H1 (cell line): ENCODE measurements at regions not wholly inside any gene's neighbourhood (a gene's known extent, or its start where the extent isn't known, plus 50 kb on each side); places are given as distances from the start of the nearest gene placed in this dataset.

ENCODE experiments used
- CTCF ChIA-PET: fragments of 300-600 bp; sonication (Branson Sonifier 250); formaldehyde crosslinking; loops from one replicate; lab custom pipeline; 2021; ENCODE audit not compliant: partially characterized antibody; lab: Charles Lee
- POLR2A ChIA-PET: fragments of 300-600 bp; sonication (Branson Sonifier 250); formaldehyde crosslinking; loops from one replicate; lab custom pipeline; 2021; ENCODE audit warnings: inconsistent platforms; ENCODE audit not compliant: partially characterized antibody; lab: Charles Lee
- DNase-seq, 2 experiments: peaks; one replicate each; pipeline versions ENCODE4 v3.0.0 to v3.0.0-alpha.2; 2010 to 2022; ENCODE audit warnings: low spot score in 2 of 2, low read depth in 1 of 2, mixed read lengths in 1 of 2
- FAIRE-seq: peaks from 2 replicates; lab custom pipeline; 2011; peaks lifted over from hg19 to GRCh38; lab: Jason Lieb, UNC
- H2AFZ ChIP-seq: 2 replicates; pipeline ENCODE4 v1.8.1; 2012; ENCODE audit warnings: low read length, inconsistent platforms
- H2AK5ac ChIP-seq: 2 replicates; pipeline ENCODE4 v1.6.1; 2013; ENCODE audit warnings: low read depth, low read length
- H2BK120ac ChIP-seq: replicated peaks from 2 replicates; pipeline ENCODE3; 2013; ENCODE audit warnings: low read depth, low read length, inconsistent platforms
- H2BK12ac ChIP-seq: 2 replicates; pipeline ENCODE4 v1.6.1; 2013; ENCODE audit warnings: low read depth, low read length
- H2BK15ac ChIP-seq: 2 replicates; pipeline ENCODE4 v1.6.1; 2013; ENCODE audit warnings: low read length
- H2BK20ac ChIP-seq: 2 replicates; pipeline ENCODE4 v1.6.1; 2013; ENCODE audit warnings: low read length
- H2BK5ac ChIP-seq: 2 replicates; pipeline ENCODE4 v1.6.1; 2013; ENCODE audit warnings: low read depth, low read length
- H3K14ac ChIP-seq: 2 replicates; pipeline ENCODE4 v1.6.1; 2013; ENCODE audit warnings: inconsistent platforms; ENCODE audit not compliant: insufficient read length
- H3K18ac ChIP-seq: 2 replicates; pipeline ENCODE4 v1.6.1; 2013; ENCODE audit warnings: low read length; ENCODE audit errors: extremely low read depth
- H3K23ac ChIP-seq: 2 replicates; pipeline ENCODE4 v1.6.1; 2013; ENCODE audit warnings: inconsistent platforms; ENCODE audit not compliant: insufficient read length
- H3K23me2 ChIP-seq: 2 replicates; pipeline ENCODE4 v1.6.1; 2013; ENCODE audit warnings: low read depth, low read length
- H3K27ac ChIP-seq: 2 replicates; pipeline ENCODE4 v1.6.1; 2011; ENCODE audit warnings: low read depth, low read length, inconsistent platforms
- H3K27me3 ChIP-seq, 4 experiments: replicated peaks in 1 of 4; 1 replicate in 1 of 4; 2 replicates in 3 of 4; pipeline versions ENCODE4 v1.6.1 to v1.8.1; 2011 to 2013; ENCODE audit warnings: low read length in 3 of 4, mild to moderate bottlenecking in 3 of 4, inconsistent platforms in 2 of 4, mixed read lengths in 2 of 4, moderate library complexity in 1 of 4; ENCODE audit not compliant: control insufficient read depth in 3 of 4, insufficient read depth in 3 of 4; ENCODE audit errors: extremely low read depth in 1 of 4
- H3K36me3 ChIP-seq, 4 experiments: 2 replicates each; pipeline versions ENCODE4 v1.6.1 to v1.8.1; 2011 to 2013; ENCODE audit warnings: mild to moderate bottlenecking in 4 of 4, low read length in 3 of 4, moderate library complexity in 2 of 4, control low read depth in 1 of 4, inconsistent platforms in 1 of 4; ENCODE audit not compliant: insufficient read depth in 4 of 4, control insufficient read depth in 2 of 4
- H3K4ac ChIP-seq: replicated peaks from 2 replicates; pipeline ENCODE3; 2013; ENCODE audit warnings: low read length, low read depth, mixed read lengths, inconsistent platforms; ENCODE audit not compliant: insufficient read length
- H3K4me1 ChIP-seq, 4 experiments: replicated peaks in 1 of 4; 1 replicate in 1 of 4; 2 replicates in 3 of 4; pipeline versions ENCODE4 v1.6.1 to v1.8.1; 2011 to 2013; ENCODE audit warnings: low read length in 3 of 4, inconsistent platforms in 2 of 4, mixed read lengths in 1 of 4; ENCODE audit not compliant: insufficient read depth in 4 of 4, control insufficient read depth in 3 of 4
- H3K4me2 ChIP-seq, 2 experiments: 2 replicates each; pipeline versions ENCODE4 v1.6.1 to v1.8.1; 2011 to 2013; ENCODE audit warnings: low read depth in 2 of 2, low read length in 2 of 2, control low read depth in 1 of 2, inconsistent platforms in 1 of 2, mild to moderate bottlenecking in 1 of 2; ENCODE audit not compliant: insufficient read depth in 1 of 2
- H3K4me3 ChIP-seq, 4 experiments: fragments of 200-600, 300-600 bp in 1 of 4; sonication (generic), shearing (Covaris generic), sonication (Bioruptor Twin) in 1 of 4; 2 replicates each; pipeline versions ENCODE4 v1.5.1 to v1.8.1; 2011 to 2016; ENCODE audit warnings: low read length in 4 of 4, low read depth in 3 of 4, control low read depth in 2 of 4, inconsistent platforms in 2 of 4, mild to moderate bottlenecking in 2 of 4, mixed read lengths in 1 of 4, moderate library complexity in 1 of 4; ENCODE audit not compliant: insufficient read depth in 2 of 4; ENCODE audit errors: extremely low read depth in 1 of 4
- H3K56ac ChIP-seq: replicated peaks from 2 replicates; pipeline ENCODE3; 2013; ENCODE audit warnings: low read depth, mild to moderate bottlenecking, mixed read lengths, low read length, inconsistent platforms; ENCODE audit not compliant: insufficient read length
- H3K79me1 ChIP-seq: 2 replicates; pipeline ENCODE4 v1.6.1; 2013; ENCODE audit warnings: low read depth, low read length, control low read depth
- H3K79me2 ChIP-seq, 2 experiments: 2 replicates each; pipeline versions ENCODE4 v1.6.1 to v1.8.1; 2012 to 2013; ENCODE audit warnings: low read length in 2 of 2, mild to moderate bottlenecking in 2 of 2, inconsistent platforms in 1 of 2; ENCODE audit not compliant: insufficient read depth in 2 of 2, control insufficient read depth in 1 of 2
- H3K9ac ChIP-seq, 4 experiments: replicated peaks in 1 of 4; 1 replicate in 1 of 4; 2 replicates in 3 of 4; pipeline versions ENCODE4 v1.6.1 to v1.8.1; 2011 to 2013; ENCODE audit warnings: low read depth in 3 of 4, low read length in 3 of 4, control low read depth in 2 of 4, mild to moderate bottlenecking in 2 of 4, moderate library complexity in 2 of 4, inconsistent platforms in 1 of 4; ENCODE audit errors: extremely low read depth in 1 of 4
- H3K9me3 ChIP-seq, 2 experiments: 2 replicates each; pipeline versions ENCODE4 v1.6.1 to v1.8.1; 2012 to 2013; ENCODE audit warnings: mild to moderate bottlenecking in 2 of 2, moderate library complexity in 2 of 2, control low read depth in 1 of 2, inconsistent platforms in 1 of 2, low read depth in 1 of 2, low read length in 1 of 2, mixed read lengths in 1 of 2; ENCODE audit not compliant: insufficient read depth in 2 of 2
- H4K20me1 ChIP-seq, 2 experiments: replicated peaks in 1 of 2; 2 replicates each; pipeline versions ENCODE3 to v1.8.1; 2011 to 2013; ENCODE audit warnings: inconsistent platforms in 2 of 2, low read length in 2 of 2, mild to moderate bottlenecking in 1 of 2; ENCODE audit not compliant: insufficient read depth in 2 of 2, control insufficient read depth in 1 of 2
- H4K5ac ChIP-seq: 2 replicates; pipeline ENCODE4 v1.6.1; 2013; ENCODE audit warnings: low read length, low read depth, mixed read lengths, inconsistent platforms; ENCODE audit not compliant: insufficient read length
- H4K8ac ChIP-seq: 2 replicates; pipeline ENCODE4 v1.8.0; 2013; ENCODE audit warnings: mild to moderate bottlenecking, moderate library complexity, low read length, inconsistent platforms; ENCODE audit not compliant: insufficient read depth; ENCODE audit errors: extremely low read depth
- H4K91ac ChIP-seq: replicated peaks from 2 replicates; pipeline ENCODE3; 2013; ENCODE audit warnings: low read length, mixed read lengths, inconsistent platforms; ENCODE audit not compliant: insufficient read length
- ATF3 ChIP-seq: IDR thresholded peaks from 2 replicates; pipeline ENCODE4 v1.6.1; 2011; ENCODE audit warnings: low read depth, mild to moderate bottlenecking, low read length; ENCODE audit not compliant: insufficient read depth
- SP2 ChIP-seq: IDR thresholded peaks from 2 replicates; pipeline ENCODE4 v1.6.1; 2012; ENCODE audit warnings: mild to moderate bottlenecking, low read length, inconsistent platforms
- WGBS, 2 experiments: shearing (Covaris generic) in 1 of 2; methylation state at CpG; one replicate each; pipeline versions ENCODE4 v1.1.6 to v1.1.7; 2013 to 2015; ENCODE audit warnings: low lambda C conversion rate in 2 of 2, mixed read lengths in 2 of 2, inconsistent platforms in 1 of 2, low coverage in 1 of 2, missing lambda C conversion rate in 1 of 2; ENCODE audit not compliant: insufficient replicate concordance in 2 of 2, insufficient coverage in 1 of 2, insufficient read length in 1 of 2; ENCODE audit errors: extremely low coverage in 1 of 2, missing lambda C conversion rate in 1 of 2; 5-methylcytosine and 5-hydroxymethylcytosine counted together

- no peaks in the 10 kb centered on the region for H3K27me3 ChIP-seq
- no peak for FAIRE-seq
These were observed 238.4 kb upstream of the MKI67 start for GRCh38 chr10:128364631-128365030.

More at GRCh38 chr10:128364631-128365030, 238.4 kb upstream of the MKI67 start:
- Histone ChIP-seq H4K5ac (no peak overlapping the region), H3K79me2 (no peaks in the 10 kb centered on the region), H2BK5ac (no peak overlapping the region), H3K4me1 (no peaks in the 10 kb centered on the region), H3K36me3 (no peaks in the 10 kb centered on the region), H3K14ac (no peak overlapping the region), H3K27ac (no peak overlapping the region), H3K23ac (no peak overlapping the region), H3K4me3 (no peak overlapping the region), H3K4me2 (no peak overlapping the region), H2BK120ac (no peak overlapping the region), H2BK15ac (no peak overlapping the region), H3K56ac (no peak overlapping the region), H3K9ac (no peak overlapping the region), H4K91ac (no peak overlapping the region), H2BK12ac (no peak overlapping the region), H3K18ac (no peak overlapping the region), H3K4ac (no peak overlapping the region), H3K9me3 (peaks cover 0 to 3% of the 10 kb centered on the region in 2 experiments; a peak in 1 of 4 replicates), H2AFZ (no peak overlapping the region), H3K23me2 (no peaks in the 10 kb centered on the region), H4K8ac (no peak overlapping the region), H2AK5ac (no peak overlapping the region), H2BK20ac (no peak overlapping the region), H3K79me1 (no peaks in the 10 kb centered on the region; the same call in 1 of the 2 replicates)
- no peak for DNase-seq
- POLR2A ChIA-PET, result no interaction called here
- CTCF ChIA-PET, result interaction anchor here (0.7 kb wide), 1 partner anchor 774 kb away, joined by 3 read pairs; no protein-coding TSS in a partner anchor
- 62% methylated on average over 3 of the region's 3 CpGs; no CpG with 5 or more reads in 1 of the 2 experiments for WGBS, 2 experiments
- TF ChIP-seq SP2, result no peak
- no peak for TF ChIP-seq ATF3
- TF ChIP-seq, all 59 proteins: peak for 0
- H4K20me1 ChIP-seq, result no peaks in the 10 kb centered on the region
